ENCODE measurements at regions not wholly inside any gene's neighbourhood (a gene's known extent, or its start where the extent isn't known, plus 50 kb on each side); places are given as distances from the start of the nearest gene placed in this dataset.

GRCh38 chr1:82225421-82226185 lies 424.9 kb downstream of the ADGRL2 start:
- Histone ChIP-seq H3K9me3 (ENCODE audit: control insufficient read depth in 2 of 2, insufficient read depth in 1 of 2, low read depth in 1 of 2, low read length in 1 of 2) (no peaks in the 10 kb centered on the region), H3K4me3 (ENCODE audit: low read depth in 1 of 2, low read length in 2 of 2) (no peak overlapping the region), H3K4me1 (ENCODE audit: control insufficient read depth in 2 of 2, insufficient read depth in 2 of 2, low read length in 1 of 2) (peaks cover 0 to 2% of the 10 kb centered on the region in 2 donors), H3K36me3 (ENCODE audit: control insufficient read depth in 2 of 2, insufficient read depth in 2 of 2, low read length in 1 of 2) (no peaks in the 10 kb centered on the region), H3K27ac (ENCODE audit: low read depth in 2 of 2, low read length in 1 of 2) (no peak overlapping the region), H3K27me3 (ENCODE audit: control insufficient read depth in 1 of 2, insufficient read depth in 2 of 2, low read length in 2 of 2) (no peaks in the 10 kb centered on the region)
- WGBS, 2 donors, result 11 to 15% methylated on average over 3 of the region's 3 CpGs

GRCh38 chr1:82223091-82223490 lies 422.4 kb downstream of the ADGRL2 start:
- Histone ChIP-seq H3K27me3 (ENCODE audit: control insufficient read depth in 1 of 2, insufficient read depth in 2 of 2, low read length in 2 of 2) (no peaks in the 10 kb centered on the region), H3K27ac (ENCODE audit: low read depth in 2 of 2, low read length in 1 of 2) (no peak overlapping the region), H3K4me1 (ENCODE audit: control insufficient read depth in 2 of 2, insufficient read depth in 2 of 2, low read length in 1 of 2) (peaks cover 0 to 2% of the 10 kb centered on the region in 2 donors), H3K36me3 (ENCODE audit: control insufficient read depth in 2 of 2, insufficient read depth in 2 of 2, low read length in 1 of 2) (no peaks in the 10 kb centered on the region), H3K9me3 (ENCODE audit: control insufficient read depth in 2 of 2, insufficient read depth in 1 of 2, low read depth in 1 of 2, low read length in 1 of 2) (no peaks in the 10 kb centered on the region), H3K4me3 (ENCODE audit: low read depth in 1 of 2, low read length in 2 of 2) (no peak overlapping the region)
- 93 to 94% methylated on average over 1 of the region's 1 CpG for WGBS, 2 donors

GRCh38 chr1:82221721-82222120 lies 421.0 kb downstream of the ADGRL2 start:
- Histone ChIP-seq H3K9me3 (ENCODE audit: control insufficient read depth in 2 of 2, insufficient read depth in 1 of 2, low read depth in 1 of 2, low read length in 1 of 2) (no peaks in the 10 kb centered on the region), H3K4me3 (ENCODE audit: low read depth in 1 of 2, low read length in 2 of 2) (no peak overlapping the region), H3K27me3 (ENCODE audit: control insufficient read depth in 1 of 2, insufficient read depth in 2 of 2, low read length in 2 of 2) (no peaks in the 10 kb centered on the region), H3K4me1 (ENCODE audit: control insufficient read depth in 2 of 2, insufficient read depth in 2 of 2, low read length in 1 of 2) (peaks cover 0 to under 1% of the 10 kb centered on the region in 2 donors), H3K36me3 (ENCODE audit: control insufficient read depth in 2 of 2, insufficient read depth in 2 of 2, low read length in 1 of 2) (no peaks in the 10 kb centered on the region), H3K27ac (ENCODE audit: low read depth in 2 of 2, low read length in 1 of 2) (no peak overlapping the region)
- 88 to 94% methylated on average over 5 of the region's 5 CpGs for WGBS, 2 donors

- Histone ChIP-seq H3K4me1 (ENCODE audit: control insufficient read depth in 2 of 2, insufficient read depth in 2 of 2, low read length in 1 of 2) (no peaks in the 10 kb centered on the region), H3K36me3 (ENCODE audit: control insufficient read depth in 2 of 2, insufficient read depth in 2 of 2, low read length in 1 of 2) (no peaks in the 10 kb centered on the region), H3K4me3 (ENCODE audit: low read depth in 1 of 2, low read length in 2 of 2) (no peak overlapping the region), H3K27ac (ENCODE audit: low read depth in 2 of 2, low read length in 1 of 2) (no peak overlapping the region), H3K27me3 (ENCODE audit: control insufficient read depth in 1 of 2, insufficient read depth in 2 of 2, low read length in 2 of 2) (no peaks in the 10 kb centered on the region), H3K9me3 (ENCODE audit: control insufficient read depth in 2 of 2, insufficient read depth in 1 of 2, low read depth in 1 of 2, low read length in 1 of 2) (no peaks in the 10 kb centered on the region)
- 95 to 97% methylated on average over 5 of the region's 5 CpGs for WGBS, 2 donors
These were observed 420.0 kb downstream of the ADGRL2 start for GRCh38 chr1:82220754-82221153.

GRCh38 chr1:82219841-82220240 lies 419.1 kb downstream of the ADGRL2 start:
- Histone ChIP-seq H3K9me3 (ENCODE audit: control insufficient read depth in 2 of 2, insufficient read depth in 1 of 2, low read depth in 1 of 2, low read length in 1 of 2) (no peaks in the 10 kb centered on the region), H3K36me3 (ENCODE audit: control insufficient read depth in 2 of 2, insufficient read depth in 2 of 2, low read length in 1 of 2) (no peaks in the 10 kb centered on the region)
- 92 to 94% methylated on average over 3 of the region's 3 CpGs for WGBS, 2 donors

GRCh38 chr1:82218846-82219245 lies 418.1 kb downstream of the ADGRL2 start:
- WGBS, 2 donors, result 80 to 89% methylated on average over 2 of the region's 2 CpGs
- H3K4me3 ChIP-seq (ENCODE audit: low read depth in 1 of 2, low read length in 2 of 2), result no peak overlapping the region
- H3K36me3 ChIP-seq (ENCODE audit: control insufficient read depth in 2 of 2, insufficient read depth in 2 of 2, low read length in 1 of 2), result no peaks in the 10 kb centered on the region
- H3K27me3 ChIP-seq (ENCODE audit: control insufficient read depth in 1 of 2, insufficient read depth in 2 of 2, low read length in 2 of 2), result no peaks in the 10 kb centered on the region
- no peaks in the 10 kb centered on the region for H3K4me1 ChIP-seq (ENCODE audit: control insufficient read depth in 2 of 2, insufficient read depth in 2 of 2, low read length in 1 of 2)
- no peak overlapping the region for H3K27ac ChIP-seq (ENCODE audit: low read depth in 2 of 2, low read length in 1 of 2)
- H3K9me3 ChIP-seq (ENCODE audit: control insufficient read depth in 2 of 2, insufficient read depth in 1 of 2, low read depth in 1 of 2, low read length in 1 of 2), result no peaks in the 10 kb centered on the region

More at GRCh38 chr1:82219841-82220240, 419.1 kb downstream of the ADGRL2 start:
- no peak overlapping the region for H3K4me3 ChIP-seq (ENCODE audit: low read depth in 1 of 2, low read length in 2 of 2)
- H3K27ac ChIP-seq (ENCODE audit: low read depth in 2 of 2, low read length in 1 of 2), result no peak overlapping the region
- no peaks in the 10 kb centered on the region for H3K27me3 ChIP-seq (ENCODE audit: control insufficient read depth in 1 of 2, insufficient read depth in 2 of 2, low read length in 2 of 2)
- H3K4me1 ChIP-seq (ENCODE audit: control insufficient read depth in 2 of 2, insufficient read depth in 2 of 2, low read length in 1 of 2), result no peaks in the 10 kb centered on the region

GRCh38 chr1:82215853-82216175 lies 415.1 kb downstream of the ADGRL2 start:
- Histone ChIP-seq H3K4me3 (ENCODE audit: low read depth in 1 of 2, low read length in 2 of 2) (no peak overlapping the region), H3K27me3 (ENCODE audit: control insufficient read depth in 1 of 2, insufficient read depth in 2 of 2, low read length in 2 of 2) (no peaks in the 10 kb centered on the region), H3K4me1 (ENCODE audit: control insufficient read depth in 2 of 2, insufficient read depth in 2 of 2, low read length in 1 of 2) (no peaks in the 10 kb centered on the region), H3K36me3 (ENCODE audit: control insufficient read depth in 2 of 2, insufficient read depth in 2 of 2, low read length in 1 of 2) (no peaks in the 10 kb centered on the region), H3K9me3 (ENCODE audit: control insufficient read depth in 2 of 2, insufficient read depth in 1 of 2, low read depth in 1 of 2, low read length in 1 of 2) (no peaks in the 10 kb centered on the region), H3K27ac (ENCODE audit: low read depth in 2 of 2, low read length in 1 of 2) (no peak overlapping the region)
- WGBS, 2 donors, result 92 to 94% methylated on average over 2 of the region's 2 CpGs

GRCh38 chr1:82215056-82215852 lies 414.5 kb downstream of the ADGRL2 start:
- Histone ChIP-seq H3K27ac (ENCODE audit: low read depth in 2 of 2, low read length in 1 of 2) (no peak overlapping the region), H3K36me3 (ENCODE audit: control insufficient read depth in 2 of 2, insufficient read depth in 2 of 2, low read length in 1 of 2) (no peaks in the 10 kb centered on the region), H3K9me3 (ENCODE audit: control insufficient read depth in 2 of 2, insufficient read depth in 1 of 2, low read depth in 1 of 2, low read length in 1 of 2) (no peaks in the 10 kb centered on the region), H3K4me1 (ENCODE audit: control insufficient read depth in 2 of 2, insufficient read depth in 2 of 2, low read length in 1 of 2) (no peaks in the 10 kb centered on the region), H3K27me3 (ENCODE audit: control insufficient read depth in 1 of 2, insufficient read depth in 2 of 2, low read length in 2 of 2) (no peaks in the 10 kb centered on the region), H3K4me3 (ENCODE audit: low read depth in 1 of 2, low read length in 2 of 2) (no peak overlapping the region)
- 87% methylated on average over 11 of the region's 11 CpGs for WGBS, 2 donors

GRCh38 chr1:82214606-82215005 lies 413.9 kb downstream of the ADGRL2 start:
- Histone ChIP-seq H3K27ac (ENCODE audit: low read depth in 2 of 2, low read length in 1 of 2) (no peak overlapping the region), H3K27me3 (ENCODE audit: control insufficient read depth in 1 of 2, insufficient read depth in 2 of 2, low read length in 2 of 2) (no peaks in the 10 kb centered on the region), H3K36me3 (ENCODE audit: control insufficient read depth in 2 of 2, insufficient read depth in 2 of 2, low read length in 1 of 2) (no peaks in the 10 kb centered on the region), H3K4me1 (ENCODE audit: control insufficient read depth in 2 of 2, insufficient read depth in 2 of 2, low read length in 1 of 2) (no peaks in the 10 kb centered on the region), H3K4me3 (ENCODE audit: low read depth in 1 of 2, low read length in 2 of 2) (no peak overlapping the region), H3K9me3 (ENCODE audit: control insufficient read depth in 2 of 2, insufficient read depth in 1 of 2, low read depth in 1 of 2, low read length in 1 of 2) (no peaks in the 10 kb centered on the region)

GRCh38 chr1:82197606-82198005 lies 396.9 kb downstream of the ADGRL2 start:
- no peaks in the 10 kb centered on the region for H3K9me3 ChIP-seq (ENCODE audit: control insufficient read depth in 2 of 2, insufficient read depth in 1 of 2, low read depth in 1 of 2, low read length in 1 of 2)
- no peaks in the 10 kb centered on the region for H3K4me1 ChIP-seq (ENCODE audit: control insufficient read depth in 2 of 2, insufficient read depth in 2 of 2, low read length in 1 of 2)
- no peak overlapping the region for H3K4me3 ChIP-seq (ENCODE audit: low read depth in 1 of 2, low read length in 2 of 2)
- no peak overlapping the region for H3K27ac ChIP-seq (ENCODE audit: low read depth in 2 of 2, low read length in 1 of 2)
- 78 to 81% methylated on average over 3 of the region's 3 CpGs for WGBS, 2 donors
- no peaks in the 10 kb centered on the region for H3K36me3 ChIP-seq (ENCODE audit: control insufficient read depth in 2 of 2, insufficient read depth in 2 of 2, low read length in 1 of 2)
- H3K27me3 ChIP-seq (ENCODE audit: control insufficient read depth in 1 of 2, insufficient read depth in 2 of 2, low read length in 2 of 2), result no peaks in the 10 kb centered on the region

All from esophagus (tissue), 2 donors.